Prostate gland (tissue), 2 donors: ENCODE measurements at regions not wholly inside any gene's neighbourhood (a gene's known extent, or its start where the extent isn't known, plus 50 kb on each side); places are given as distances from the start of the nearest gene placed in this dataset.

Experiments
- DNase-seq: peaks from one replicate; pipeline ENCODE4 v3.0.0-alpha.2; 2019; ENCODE audit warnings: low spot score
- H3K27ac ChIP-seq, 2 donors: fragments of 200-600 bp; sonication (generic); 2 replicates each; pipeline ENCODE4 v1.5.1; 2017 to 2019
- H3K27me3 ChIP-seq: fragments of 200-600 bp; sonication (generic); replicated peaks from 2 replicates; pipeline ENCODE4 v1.5.1; 2019; ENCODE audit not compliant: insufficient read depth
- H3K36me3 ChIP-seq, 2 donors: fragments of 200-600 bp; sonication (generic); 1 replicate in 1 of 2; 2 replicates in 1 of 2; pipeline versions ENCODE4 v1.5.1 to v1.8.1; 2017 to 2019
- H3K4me1 ChIP-seq: fragments of 200-600 bp; sonication (generic); replicated peaks from 2 replicates; pipeline ENCODE4 v1.5.1; 2019
- H3K4me3 ChIP-seq, 2 donors: fragments of 200-600 bp; sonication (generic); 2 replicates each; pipeline ENCODE4 v1.5.1; 2017 to 2019
- H3K9me3 ChIP-seq: fragments of 200-600 bp; sonication (generic); 2 replicates; pipeline ENCODE4 v1.5.1; 2017
- POLR2A ChIP-seq: fragments of 450-650 bp; IDR thresholded peaks from one replicate; pipeline ENCODE4 v1.6.1; 2016; ENCODE audit warnings: antibody characterized with exemption, mild to moderate bottlenecking
- POLR2AphosphoS5 ChIP-seq: sonication (generic); formaldehyde crosslinking; IDR thresholded peaks from one replicate; pipeline ENCODE4 v1.6.1; 2017; ENCODE audit warnings: antibody characterized with exemption
- WGBS: methylation state at CpG from one replicate; pipeline ENCODE4 v1.1.5; 2018; 5-methylcytosine and 5-hydroxymethylcytosine counted together
- intact Hi-C: fragments of 100-400 bp; cut with DNase I; formaldehyde crosslinking; loops from one replicate; pipeline ENCODE4 v1.14.2; 2022
- TF ChIP-seq, protein P1 (sequence below), 4 experiments: fragments of 200-600 bp in 2 of 4; fragments of 450-650 bp in 2 of 4; sonication (generic) in 2 of 4; IDR thresholded peaks; 1 replicate in 3 of 4; 2 replicates in 1 of 4; pipeline ENCODE4 v1.5.1; 2016 to 2019; ENCODE audit warnings: antibody characterized with exemption in 4 of 4, mild to moderate bottlenecking in 2 of 4, moderate library complexity in 2 of 4

DNA sequence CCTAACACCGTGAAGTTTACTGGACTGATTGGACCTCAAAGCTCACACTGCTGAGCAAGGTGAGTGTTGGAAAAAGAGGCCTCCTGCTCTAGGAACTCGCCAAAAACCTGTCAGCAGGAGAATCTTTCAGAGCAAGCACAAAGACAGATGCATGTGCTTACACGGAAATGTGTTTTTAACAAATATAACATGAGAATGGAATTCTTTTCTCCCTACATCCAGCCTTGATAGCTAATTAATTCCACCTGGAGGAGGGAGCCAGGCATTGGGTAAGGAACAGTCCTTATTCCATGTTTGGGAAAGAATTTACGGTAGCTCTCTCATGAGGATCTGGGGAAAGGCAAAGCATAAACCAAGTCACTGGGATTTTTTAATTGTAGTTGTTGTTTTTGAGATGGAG, 98.8 kb downstream of the KLF4 start:
- intact Hi-C loops = no loop called here
- Histone ChIP-seq H3K9me3 (no peaks in the 10 kb centered on the region), H3K36me3 (no peaks in the 10 kb centered on the region), H3K4me3 (no peak overlapping the region), H3K4me1 (peaks cover 24% of the 10 kb centered on the region), H3K27ac (peak overlapping the region; percentile 77 to 84), H3K27me3 (no peaks in the 10 kb centered on the region)
- TF ChIP-seq POLR2A (no peak), POLR2AphosphoS5 (no peak)
- TF ChIP-seq, protein P1, sequence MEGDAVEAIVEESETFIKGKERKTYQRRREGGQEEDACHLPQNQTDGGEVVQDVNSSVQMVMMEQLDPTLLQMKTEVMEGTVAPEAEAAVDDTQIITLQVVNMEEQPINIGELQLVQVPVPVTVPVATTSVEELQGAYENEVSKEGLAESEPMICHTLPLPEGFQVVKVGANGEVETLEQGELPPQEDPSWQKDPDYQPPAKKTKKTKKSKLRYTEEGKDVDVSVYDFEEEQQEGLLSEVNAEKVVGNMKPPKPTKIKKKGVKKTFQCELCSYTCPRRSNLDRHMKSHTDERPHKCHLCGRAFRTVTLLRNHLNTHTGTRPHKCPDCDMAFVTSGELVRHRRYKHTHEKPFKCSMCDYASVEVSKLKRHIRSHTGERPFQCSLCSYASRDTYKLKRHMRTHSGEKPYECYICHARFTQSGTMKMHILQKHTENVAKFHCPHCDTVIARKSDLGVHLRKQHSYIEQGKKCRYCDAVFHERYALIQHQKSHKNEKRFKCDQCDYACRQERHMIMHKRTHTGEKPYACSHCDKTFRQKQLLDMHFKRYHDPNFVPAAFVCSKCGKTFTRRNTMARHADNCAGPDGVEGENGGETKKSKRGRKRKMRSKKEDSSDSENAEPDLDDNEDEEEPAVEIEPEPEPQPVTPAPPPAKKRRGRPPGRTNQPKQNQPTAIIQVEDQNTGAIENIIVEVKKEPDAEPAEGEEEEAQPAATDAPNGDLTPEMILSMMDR (IDR thresholded peaks at IDR 0.05) = no peak
- WGBS = 68% methylated on average over 4 of the region's 4 CpGs
- no peak for DNase-seq

DNA sequence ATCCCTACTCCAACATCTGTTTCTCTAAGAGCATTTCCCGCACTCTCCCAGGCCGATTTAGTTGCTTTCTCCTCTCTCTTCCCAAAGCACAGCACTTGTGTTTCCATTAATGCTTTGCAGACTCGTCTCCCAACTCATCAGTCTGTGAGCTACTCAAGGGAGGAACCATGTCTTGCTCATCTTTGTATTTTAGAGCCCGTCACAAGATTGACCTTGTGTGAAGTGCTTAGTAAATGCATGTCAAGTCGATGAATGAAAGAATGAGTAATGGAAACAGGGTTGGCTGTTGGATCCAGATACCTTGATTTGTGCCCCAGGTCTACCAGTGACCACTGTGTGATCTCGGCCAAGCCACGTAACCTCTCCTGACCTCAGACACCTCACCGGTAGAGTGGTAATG, 99.3 kb downstream of the KLF4 start:
- Histone ChIP-seq H3K36me3 (no peaks in the 10 kb centered on the region), H3K4me1 (peaks cover 24% of the 10 kb centered on the region), H3K27ac (peak overlapping the region; percentile 77 to 84), H3K9me3 (no peaks in the 10 kb centered on the region), H3K4me3 (no peak overlapping the region), H3K27me3 (no peaks in the 10 kb centered on the region)
- 92% methylated on average over 8 of the region's 8 CpGs for WGBS
- intact Hi-C loops = no loop called here
- no peak for DNase-seq
- TF ChIP-seq, protein P1 (IDR thresholded peaks at IDR 0.05) = no peak
- TF ChIP-seq POLR2AphosphoS5 (no peak), POLR2A (no peak)

DNA sequence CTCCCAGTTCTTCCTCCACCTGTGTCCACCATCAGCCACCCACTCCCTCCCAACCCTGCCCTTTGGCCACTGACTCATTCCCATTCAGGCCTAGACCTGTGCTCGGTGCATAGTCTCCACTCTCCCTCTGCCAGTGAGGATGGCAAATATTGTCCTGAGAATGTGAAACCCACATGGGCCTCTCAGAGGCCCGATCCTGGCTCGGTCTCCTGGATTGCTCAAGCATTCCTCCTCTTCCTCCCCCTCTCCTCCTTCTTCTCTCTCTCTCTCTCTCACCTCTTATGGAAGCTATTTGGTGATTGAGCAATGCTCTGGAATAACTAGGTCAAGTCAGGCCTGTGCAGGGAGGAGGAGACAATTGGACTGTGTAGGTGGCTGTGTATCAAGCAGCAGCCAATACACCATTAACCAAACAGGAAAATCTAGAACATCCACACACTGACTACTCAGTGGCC, 99.9 kb downstream of the KLF4 start:
- H3K27ac ChIP-seq = peak overlapping the region; percentile 77 to 84
- DNase-seq = peak; percentile 85
- no peak overlapping the region for H3K4me3 ChIP-seq
- no peaks in the 10 kb centered on the region for H3K27me3 ChIP-seq
- 33% methylated on average over 3 of the region's 3 CpGs for WGBS
- TF ChIP-seq POLR2AphosphoS5 (peak; percentile 96), POLR2A (no peak)
- TF ChIP-seq, protein P1 (IDR thresholded peaks at IDR 0.05) = no peak
- no peaks in the 10 kb centered on the region for H3K9me3 ChIP-seq
- no peaks in the 10 kb centered on the region for H3K36me3 ChIP-seq
- intact Hi-C loops = no loop called here
- peaks cover 24% of the 10 kb centered on the region for H3K4me1 ChIP-seq

DNA sequence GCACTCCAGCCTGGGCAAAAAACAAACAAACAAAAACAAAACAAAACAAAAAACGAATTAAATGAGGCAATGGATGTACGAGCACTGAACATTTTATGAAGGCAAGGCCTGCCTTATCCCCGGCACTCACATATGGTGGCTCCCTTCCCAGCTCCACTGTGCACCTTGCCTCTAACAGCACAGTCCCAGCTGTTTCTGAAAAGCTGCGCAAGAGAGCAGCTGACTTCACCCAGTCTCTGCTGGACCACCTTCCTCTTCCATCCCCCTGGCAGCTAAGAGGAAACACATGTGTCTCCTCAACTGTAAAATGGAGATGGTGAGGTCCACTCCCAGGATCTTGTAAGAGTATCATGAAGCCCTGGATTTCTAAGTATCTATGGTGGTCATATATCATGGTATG, 100.7 kb downstream of the KLF4 start:
- no peak for DNase-seq

DNA sequence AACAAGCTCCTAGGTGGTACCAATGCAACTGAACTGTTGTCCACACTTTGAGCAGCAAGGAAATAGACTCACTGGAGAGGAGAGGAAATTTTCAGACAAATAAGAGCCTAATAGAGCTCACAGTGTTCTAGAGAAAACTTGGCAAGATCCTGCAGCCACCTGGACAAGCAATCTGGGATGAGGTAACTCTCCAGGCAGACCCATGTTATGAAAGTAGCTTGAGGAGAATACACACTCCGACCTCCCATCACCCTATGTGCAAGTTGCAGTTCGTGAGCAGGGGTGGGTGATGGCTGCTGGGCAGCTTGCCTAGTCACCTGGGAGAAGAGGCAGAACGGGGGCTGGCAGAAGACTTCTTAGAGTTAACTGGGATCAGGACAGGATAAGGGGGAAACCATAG, 102.2 kb downstream of the KLF4 start:
- Histone ChIP-seq H3K36me3 (no peaks in the 10 kb centered on the region), H3K9me3 (no peaks in the 10 kb centered on the region), H3K27ac (peak overlapping the region; percentile 77 to 84), H3K4me3 (no peak overlapping the region), H3K4me1 (peaks cover 24% of the 10 kb centered on the region), H3K27me3 (no peaks in the 10 kb centered on the region)
- TF ChIP-seq POLR2AphosphoS5 = peak; percentile 72
- TF ChIP-seq, protein P1 (IDR thresholded peaks at IDR 0.05) = no peak
- intact Hi-C loops = no loop called here
- DNase-seq = peak; percentile 46
- 26% methylated on average over 3 of the region's 3 CpGs for WGBS

More for the DNA sequence above, 100.7 kb downstream of the KLF4 start:
- TF ChIP-seq POLR2A = no peak
- TF ChIP-seq, protein P1 (IDR thresholded peaks at IDR 0.05) = no peak
- no peak for TF ChIP-seq POLR2AphosphoS5
- H3K4me1 ChIP-seq = peaks cover 24% of the 10 kb centered on the region
- WGBS = 91% methylated on average over 4 of the region's 4 CpGs
- intact Hi-C loops = no loop called here
- peak overlapping the region; percentile 77 to 84 for H3K27ac ChIP-seq
- no peaks in the 10 kb centered on the region for H3K9me3 ChIP-seq
- no peak overlapping the region for H3K4me3 ChIP-seq
- no peaks in the 10 kb centered on the region for H3K27me3 ChIP-seq
- no peaks in the 10 kb centered on the region for H3K36me3 ChIP-seq
